ENCODE measurements at regions not wholly inside any gene's neighbourhood (a gene's known extent, or its start where the extent isn't known, plus 50 kb on each side); places are given as distances from the start of the nearest gene placed in this dataset.

- Histone ChIP-seq H3K27ac (ENCODE audit: low read depth in 1 of 2, low read length in 2 of 2) (no peak overlapping the region), H3K9me3 (replicated peaks in 1 of 2; ENCODE audit: control insufficient read depth in 1 of 2, insufficient read depth in 1 of 2, low read length in 2 of 2) (peaks cover 12 to 16% of the 10 kb centered on the region in 2 donors), H3K36me3 (replicated peaks in 1 of 2; ENCODE audit: control insufficient read depth in 1 of 2, insufficient read depth in 2 of 2, low read length in 2 of 2) (no peaks in the 10 kb centered on the region), H3K4me3 (replicated peaks in 1 of 3; ENCODE audit: low read depth in 2 of 3, low read length in 3 of 3) (no peak overlapping the region), H3K79me2 (ENCODE audit: insufficient read depth, low read length) (no peaks in the 10 kb centered on the region), H4K20me1 (ENCODE audit: insufficient read depth, low read length) (no peaks in the 10 kb centered on the region), H3K4me2 (replicated peaks; ENCODE audit: extremely low read depth, low read length, poor library complexity, severe bottlenecking) (no peak overlapping the region), H3K9ac (ENCODE audit: insufficient read depth, low read length, poor library complexity, severe bottlenecking) (no peak overlapping the region), H2AFZ (ENCODE audit: insufficient read depth, low read depth, low read length, poor library complexity, severe bottlenecking) (no peak overlapping the region), H3K4me1 (ENCODE audit: control insufficient read depth in 1 of 2, insufficient read depth in 2 of 2, low read length in 2 of 2) (no peaks in the 10 kb centered on the region), H3K27me3 (ENCODE audit: control insufficient read depth in 2 of 2, insufficient read depth in 2 of 2, low read length in 2 of 2) (no peaks in the 10 kb centered on the region)
- Mint-ChIP-seq H3K4me1 (no peaks in the 10 kb centered on the region), H3K9me3 (peaks cover 2 to 19% (median 6%) of the 10 kb centered on the region in 7 donors), H3K27me3 (ENCODE audit: low read depth in 3 of 3) (no peaks in the 10 kb centered on the region), H3K4me3 (no peak overlapping the region), H3K36me3 (no peaks in the 10 kb centered on the region), H3K27ac (no peak overlapping the region)
- intact Hi-C loops (cut with micrococcal nuclease), result no loop called here
- TF ChIP-seq CTCF (IDR thresholded peaks at IDR 0.05), result no peak
- DNase-seq, result no peak
- no CpG with 5 or more reads among the region's 4 CpGs for WGBS (ENCODE audit: insufficient coverage)
These were observed 283.6 kb upstream of the RARB start for GRCh38 chr3:25144430-25144829.

GRCh38 chr3:25145176-25145575, 282.9 kb upstream of the RARB start:
- peaks cover 2 to 24% (median 6%) of the 10 kb centered on the region in 7 donors for H3K9me3 Mint-ChIP-seq

More at GRCh38 chr3:25145176-25145575, 282.9 kb upstream of the RARB start:
- Histone ChIP-seq H3K4me1 (ENCODE audit: control insufficient read depth in 1 of 2, insufficient read depth in 2 of 2, low read length in 2 of 2) (no peaks in the 10 kb centered on the region), H3K9me3 (replicated peaks in 1 of 2; ENCODE audit: control insufficient read depth in 1 of 2, insufficient read depth in 1 of 2, low read length in 2 of 2) (peaks cover 12 to 16% of the 10 kb centered on the region in 2 donors), H3K27ac (ENCODE audit: low read depth in 1 of 2, low read length in 2 of 2) (no peak overlapping the region), H3K9ac (ENCODE audit: insufficient read depth, low read length, poor library complexity, severe bottlenecking) (no peak overlapping the region), H4K20me1 (ENCODE audit: insufficient read depth, low read length) (no peaks in the 10 kb centered on the region), H3K4me3 (replicated peaks in 1 of 3; ENCODE audit: low read depth in 2 of 3, low read length in 3 of 3) (no peak overlapping the region), H3K4me2 (replicated peaks; ENCODE audit: extremely low read depth, low read length, poor library complexity, severe bottlenecking) (no peak overlapping the region), H3K36me3 (replicated peaks in 1 of 2; ENCODE audit: control insufficient read depth in 1 of 2, insufficient read depth in 2 of 2, low read length in 2 of 2) (no peaks in the 10 kb centered on the region), H2AFZ (ENCODE audit: insufficient read depth, low read depth, low read length, poor library complexity, severe bottlenecking) (no peak overlapping the region), H3K27me3 (ENCODE audit: control insufficient read depth in 2 of 2, insufficient read depth in 2 of 2, low read length in 2 of 2) (no peaks in the 10 kb centered on the region), H3K79me2 (ENCODE audit: insufficient read depth, low read length) (no peaks in the 10 kb centered on the region)
- DNase-seq, result no peak
- TF ChIP-seq CTCF (IDR thresholded peaks at IDR 0.05), result no peak
- no peaks in the 10 kb centered on the region for H3K27me3 Mint-ChIP-seq (ENCODE audit: low read depth in 3 of 3)
- H3K36me3 Mint-ChIP-seq, result no peaks in the 10 kb centered on the region
- intact Hi-C loops (cut with micrococcal nuclease), result no loop called here
- H3K4me3 Mint-ChIP-seq, result no peak overlapping the region
- no peak overlapping the region for H3K27ac Mint-ChIP-seq
- no CpG with 5 or more reads among the region's 1 CpG for WGBS (ENCODE audit: insufficient coverage)
- no peaks in the 10 kb centered on the region for H3K4me1 Mint-ChIP-seq

All from CD14-positive monocyte (primary cell).